ENCODE measurements at regions not wholly inside any gene's neighbourhood (a gene's known extent, or its start where the extent isn't known, plus 50 kb on each side); places are given as distances from the start of the nearest gene placed in this dataset.
"Not testable (repeated sequence)": the region's sequence is repeated elsewhere in the genome, so short reads cannot be mapped to it uniquely, and the experiment has no call there.

DNA sequence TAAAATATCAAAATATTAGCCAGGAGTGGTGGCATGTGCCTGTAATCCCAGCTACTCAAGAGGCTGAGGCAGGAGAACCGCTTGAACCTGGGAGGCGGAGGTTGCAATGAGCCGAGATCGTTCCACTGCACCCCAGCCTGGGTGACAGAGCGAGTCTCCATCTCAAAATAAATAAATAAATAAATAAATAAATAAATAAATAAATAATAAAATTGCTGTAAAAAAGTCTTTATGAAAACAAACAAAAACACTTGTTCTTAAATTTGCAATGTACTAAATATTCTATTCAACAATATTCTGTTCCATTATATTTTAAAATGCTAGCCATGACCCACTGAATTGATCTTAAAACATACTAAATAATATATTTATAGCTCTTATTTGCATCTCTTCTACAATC, 632.3 kb upstream of the RGS18 start:
- DNase-seq, result not testable (repeated sequence)

DNA sequence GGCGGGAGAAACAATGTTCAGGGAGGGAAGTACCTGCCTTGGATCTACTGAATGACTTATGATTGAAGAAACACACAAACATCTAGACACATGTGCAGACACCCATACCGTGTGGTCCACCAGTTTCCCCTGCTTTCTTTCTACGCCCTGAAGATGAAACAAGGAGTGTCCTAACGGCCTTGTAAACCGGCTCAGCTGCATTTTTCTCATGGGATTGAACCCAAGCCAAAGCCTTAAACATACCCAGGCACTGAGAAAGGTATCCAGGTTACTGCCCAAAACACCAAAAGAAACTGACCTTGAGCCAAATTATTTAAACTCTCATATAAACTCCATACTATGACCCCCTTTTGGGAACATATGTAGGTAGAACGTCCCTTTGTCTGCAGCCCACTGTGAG, 630.0 kb upstream of the RGS18 start:
- DNase-seq, result no peak

DNA sequence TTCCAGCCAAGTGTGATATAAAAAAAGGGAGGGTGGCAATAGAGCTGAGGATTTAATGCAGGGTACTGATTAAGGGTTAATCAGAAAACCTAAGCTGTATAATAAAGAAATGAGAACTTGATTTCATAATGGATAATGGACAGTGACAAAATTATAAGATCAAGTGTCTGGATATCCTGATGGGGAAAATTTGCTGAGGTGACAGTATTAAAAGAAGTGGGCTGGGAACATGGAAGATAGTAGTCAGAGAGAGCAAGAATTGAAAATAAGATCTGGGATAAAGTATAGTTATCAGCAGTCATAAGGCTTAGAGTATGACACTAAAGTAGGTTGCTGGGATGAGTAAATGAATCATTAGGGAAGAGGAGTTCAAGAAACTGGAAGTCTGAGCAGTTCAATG, 627.3 kb upstream of the RGS18 start:
- no peak for DNase-seq

DNA sequence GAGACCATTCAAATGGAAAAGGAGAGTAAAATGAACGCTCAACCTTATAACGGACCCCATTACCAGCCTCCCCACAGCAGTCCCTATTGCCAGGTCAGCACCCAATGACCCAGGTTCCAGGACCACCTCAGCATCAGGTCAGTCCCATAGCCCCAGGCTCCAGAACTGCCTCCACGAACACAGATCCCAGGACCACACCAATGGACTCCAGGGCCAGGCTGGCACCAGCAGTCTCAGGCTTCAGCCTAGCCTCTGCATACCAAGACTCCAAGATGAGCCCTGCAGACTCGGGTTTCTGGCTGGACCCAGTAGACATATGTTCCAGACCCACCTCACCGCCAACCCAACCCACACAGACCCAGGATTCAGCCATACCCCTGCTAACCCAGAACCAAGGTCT, 625.0 kb upstream of the RGS18 start:
- no peak for DNase-seq

DNA sequence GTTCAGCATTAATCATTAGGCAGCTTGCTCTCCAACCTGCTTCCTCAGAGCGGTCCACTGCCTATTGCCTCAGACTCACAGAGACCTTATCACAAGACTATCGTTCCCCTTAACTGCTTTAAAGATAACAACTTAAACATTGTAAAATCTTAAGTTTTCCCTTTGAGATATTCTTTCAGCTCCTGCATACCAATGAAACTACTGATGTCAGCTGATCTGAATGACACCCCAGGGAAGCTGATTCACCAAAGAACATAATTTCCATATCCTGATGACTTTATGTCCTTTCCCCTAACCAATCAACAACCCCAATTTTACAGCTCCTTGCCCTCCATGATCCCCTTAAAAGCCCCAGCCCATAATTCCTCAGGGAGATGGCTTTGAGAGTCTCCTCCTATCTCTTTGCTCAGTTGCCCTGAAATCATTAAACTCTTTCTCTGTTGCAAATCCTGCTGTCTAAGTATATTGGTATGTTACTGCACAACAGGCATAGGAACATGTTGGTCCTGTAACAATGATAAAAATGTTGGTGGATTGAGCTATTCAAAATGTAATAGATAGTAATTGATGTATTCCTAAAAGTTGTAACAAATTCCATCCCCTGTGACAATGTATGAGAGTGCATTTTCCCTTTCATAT, 621.4 kb upstream of the RGS18 start:
- DNase-seq, result no peak

DNA sequence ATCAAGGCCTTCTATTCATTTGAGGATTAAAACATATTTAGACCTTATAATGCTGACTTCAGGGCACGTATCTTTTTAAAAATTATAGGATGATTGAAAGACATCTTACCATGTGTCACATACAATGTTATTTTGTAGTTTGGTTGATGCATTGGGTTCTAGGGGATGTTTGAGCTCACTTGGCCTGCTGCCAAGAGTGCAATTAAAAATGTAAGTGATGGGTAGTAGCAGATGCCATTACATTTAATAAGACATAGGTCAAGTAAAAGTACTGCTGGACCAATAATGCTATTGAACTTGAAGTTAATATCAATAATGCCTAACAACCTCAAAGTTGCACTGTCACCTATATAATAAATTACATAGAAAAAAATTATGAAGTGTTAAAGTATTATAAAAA, 616.5 kb upstream of the RGS18 start:
- DNase-seq, result no peak

DNA sequence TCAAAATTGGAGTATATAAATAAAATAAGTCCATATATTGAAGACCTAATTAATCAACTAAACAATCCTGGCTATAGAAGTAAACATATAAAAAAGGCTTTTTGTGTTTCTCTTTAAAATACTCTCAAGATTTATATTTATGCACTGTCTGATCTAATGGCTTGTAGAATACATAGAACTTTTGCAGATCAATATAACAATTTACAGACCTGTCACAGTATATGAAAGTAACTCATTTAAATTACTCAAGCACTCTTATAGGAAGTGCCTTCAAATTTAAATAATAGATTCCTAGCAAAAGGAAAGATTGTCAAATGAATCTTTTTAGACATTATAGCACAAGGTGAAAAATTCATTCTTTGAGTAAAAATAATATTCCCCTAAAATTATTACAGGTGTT, 615.8 kb upstream of the RGS18 start:
- no peak for DNase-seq

DNA sequence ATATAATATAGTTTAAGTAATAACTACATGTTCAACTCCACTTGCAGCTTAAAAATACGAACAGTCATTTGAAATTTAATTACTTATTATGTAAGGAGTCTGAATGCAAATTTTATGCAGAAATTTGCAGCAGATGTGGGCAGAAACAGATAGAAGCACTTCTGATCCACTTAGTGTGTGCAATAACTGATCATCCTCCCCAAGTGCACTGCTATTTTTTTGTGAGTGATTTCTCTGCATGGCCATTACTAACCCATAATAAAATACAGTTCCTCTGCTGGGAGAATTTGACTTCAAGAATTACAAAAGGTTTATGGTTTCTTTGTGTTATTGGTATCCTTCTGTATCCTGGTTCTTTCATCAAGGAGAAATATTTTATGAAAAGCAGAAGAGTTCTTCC, 611.5 kb upstream of the RGS18 start:
- no peak for DNase-seq

DNA sequence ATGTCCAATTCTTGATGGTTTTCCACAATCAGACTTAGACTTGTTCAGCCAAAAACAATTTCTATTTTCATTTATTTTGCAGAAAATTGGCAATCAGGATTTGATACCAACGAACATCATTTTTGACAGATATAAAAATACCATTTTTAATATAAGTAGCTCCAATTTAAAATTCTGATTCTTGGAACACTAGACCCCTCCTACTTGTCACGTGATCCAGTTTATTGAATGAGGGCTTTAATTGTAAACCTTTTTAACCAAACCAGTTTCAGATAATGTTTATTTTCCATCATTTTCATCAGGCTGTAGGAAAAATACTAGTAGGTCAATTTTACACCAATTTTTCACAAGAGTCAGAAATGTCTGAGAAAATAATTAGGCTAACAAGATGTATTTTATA, 607.2 kb upstream of the RGS18 start:
- no peak for DNase-seq

DNA sequence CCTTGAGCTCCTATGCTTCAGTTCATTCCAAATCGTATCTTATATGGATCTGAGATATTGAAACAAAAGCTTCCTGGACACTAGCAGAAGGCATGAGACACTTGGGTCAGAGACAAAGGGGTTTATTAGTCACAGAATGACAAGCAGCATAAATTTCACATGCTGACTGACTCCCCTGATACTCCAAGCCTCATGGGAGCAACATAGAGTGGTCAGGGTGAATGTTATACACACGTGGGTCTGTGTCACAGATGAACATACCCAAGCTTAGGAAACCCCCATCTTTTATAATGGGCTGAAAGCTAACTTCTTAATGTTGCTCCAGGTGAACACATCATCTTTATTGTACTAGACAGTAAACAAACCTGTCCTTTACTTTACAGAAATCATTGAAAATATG, 599.9 kb upstream of the RGS18 start:
- no peak for DNase-seq

DNA sequence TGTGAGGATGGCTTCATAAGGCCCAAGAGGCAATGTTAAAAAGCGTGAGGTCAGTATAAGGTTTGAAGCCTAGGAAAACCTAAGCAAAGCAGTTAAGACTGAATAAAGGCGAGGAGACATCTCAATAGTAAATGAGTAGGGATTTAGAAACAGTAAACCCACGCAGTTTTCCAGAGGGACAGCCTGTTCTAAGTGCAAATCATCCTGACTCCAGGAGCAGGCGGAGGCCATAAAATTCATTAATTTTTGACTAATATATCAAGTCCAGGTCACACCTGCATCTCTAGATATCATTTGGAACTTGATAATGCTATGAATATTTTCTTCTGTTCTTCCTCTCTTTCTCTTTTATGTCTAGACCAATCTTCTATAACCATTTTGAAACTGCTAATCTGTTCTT, 597.0 kb upstream of the RGS18 start:
- no peak for DNase-seq

DNA sequence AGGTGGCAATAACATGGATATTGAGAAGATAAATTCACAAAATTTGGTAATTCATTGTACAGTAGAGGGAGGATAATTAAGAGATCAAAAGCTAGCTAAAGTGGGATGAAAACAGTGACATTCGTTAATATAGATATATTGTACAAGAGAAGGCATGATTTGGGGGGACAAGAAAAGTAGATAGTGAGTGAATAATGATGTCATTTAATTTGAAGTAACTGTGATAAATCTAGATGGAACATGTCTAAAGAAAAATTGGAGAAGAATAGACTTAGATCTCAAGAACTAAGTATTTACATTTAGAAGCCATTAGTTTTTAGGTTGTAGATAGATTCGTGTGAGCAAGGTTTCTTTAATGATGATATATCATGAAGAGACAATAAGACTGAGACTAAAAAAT, 594.0 kb upstream of the RGS18 start:
- DNase-seq, result no peak

DNA sequence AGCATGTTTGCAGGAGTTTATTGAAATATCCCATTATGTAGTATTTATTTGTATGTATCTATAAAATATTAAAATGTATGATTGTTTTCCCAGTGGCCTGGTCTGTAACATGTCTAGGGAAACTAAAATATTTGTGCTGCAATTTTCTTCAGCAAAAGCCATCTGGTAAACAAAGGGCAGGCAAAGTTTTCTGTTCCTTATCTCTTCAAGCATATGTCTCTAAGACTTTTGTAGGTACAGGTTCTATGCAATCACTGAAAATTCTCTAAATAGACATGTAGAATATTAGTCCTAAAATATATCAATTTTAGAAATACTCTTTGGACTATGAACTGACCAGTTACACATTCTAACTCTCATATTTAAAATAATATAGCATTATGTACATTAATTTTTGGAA, 585.8 kb upstream of the RGS18 start:
- DNase-seq, result no peak

DNA sequence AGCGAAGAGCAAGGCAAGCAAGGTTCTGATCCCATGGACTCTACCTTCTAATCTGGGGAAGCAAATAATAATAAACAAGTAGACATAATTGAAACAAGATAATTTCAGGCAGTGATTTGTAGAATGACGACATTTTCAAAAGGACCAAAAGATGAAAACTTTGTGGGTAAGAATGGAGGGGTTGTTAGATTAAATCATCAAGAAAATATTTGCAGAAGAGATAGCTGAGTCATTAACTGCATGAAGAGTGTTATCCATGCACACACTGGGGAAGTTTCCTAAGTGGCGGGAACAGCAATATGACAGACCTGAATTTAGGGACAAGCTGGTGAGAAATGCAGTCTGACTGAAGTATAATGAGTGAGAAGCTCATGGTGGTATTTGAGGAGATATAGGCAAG, 583.1 kb upstream of the RGS18 start:
- no peak for DNase-seq

DNA sequence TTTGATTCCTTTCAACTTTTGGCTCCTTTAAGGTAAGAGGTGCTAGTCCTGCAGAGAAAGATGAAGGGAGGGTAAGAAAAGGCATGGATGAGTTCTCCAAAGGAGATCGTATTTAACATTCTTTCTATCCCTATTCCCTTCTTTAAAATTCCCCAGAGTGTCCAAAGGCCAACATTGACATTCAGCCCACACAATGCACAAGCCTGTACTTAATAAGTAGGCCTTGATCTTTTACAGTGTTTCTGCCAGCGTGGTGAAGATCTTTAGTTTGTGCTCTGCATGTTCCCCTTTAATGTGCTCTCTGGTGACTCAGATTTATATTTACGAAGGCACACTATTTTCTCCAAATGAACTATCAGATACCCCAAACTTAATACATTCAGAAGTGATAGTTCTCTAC, 582.5 kb upstream of the RGS18 start:
- no peak for DNase-seq

DNA sequence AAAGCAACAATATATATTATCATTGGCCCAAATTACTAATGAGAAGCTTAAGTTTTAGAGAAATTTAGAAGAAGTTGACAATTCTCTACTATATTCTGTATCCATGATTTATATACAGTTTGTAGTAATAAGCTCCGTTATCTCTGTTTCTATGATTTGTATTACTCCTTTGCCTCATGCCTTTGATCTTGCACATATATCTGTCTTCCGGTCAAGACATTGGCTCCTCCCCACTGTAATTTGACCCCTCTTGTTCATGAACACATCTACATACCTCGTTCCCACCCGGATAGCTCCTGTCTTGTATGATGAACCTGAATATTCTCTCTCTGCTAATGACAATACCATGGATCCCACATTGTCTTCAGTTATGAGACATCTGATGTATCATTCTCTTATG, 581.0 kb upstream of the RGS18 start:
- no peak for DNase-seq

DNA sequence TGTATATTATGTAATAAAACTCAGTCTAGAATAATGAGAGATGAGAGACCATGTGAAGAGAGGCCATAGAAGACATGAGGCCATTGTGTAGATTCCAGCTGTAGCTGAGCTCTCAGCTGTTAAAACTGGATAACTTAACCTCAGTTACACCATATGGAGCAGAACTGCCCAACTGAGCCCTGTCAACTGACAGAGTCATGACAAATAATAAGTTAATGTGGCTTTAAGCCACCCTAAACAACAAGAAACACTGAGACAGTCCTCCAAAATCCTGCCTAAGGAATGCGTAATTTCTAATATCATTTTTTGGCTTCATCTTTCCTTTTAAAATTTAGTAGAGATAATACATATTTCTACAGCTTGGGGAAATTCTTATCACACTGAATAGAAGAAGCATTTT, 580.0 kb upstream of the RGS18 start:
- DNase-seq, result no peak

DNA sequence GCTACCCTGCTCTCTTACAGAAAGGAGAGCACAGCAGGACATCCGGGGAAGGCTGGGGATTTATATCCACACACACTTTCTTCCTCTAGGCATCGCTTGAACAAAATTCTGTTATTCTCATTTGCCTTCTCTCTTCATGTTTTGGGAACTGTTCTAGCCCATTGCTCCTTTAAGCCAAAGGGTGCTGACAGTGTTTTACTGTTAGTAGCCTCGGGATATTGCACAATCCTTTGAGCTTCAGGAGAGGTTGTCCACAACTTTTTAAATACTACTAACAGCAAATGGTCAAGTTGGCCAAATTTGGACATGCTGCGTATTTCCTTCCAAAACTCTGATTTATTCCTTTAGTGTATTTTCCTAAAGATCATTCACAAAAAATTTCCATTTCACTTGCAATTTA, 579.2 kb upstream of the RGS18 start:
- DNase-seq, result no peak

DNA sequence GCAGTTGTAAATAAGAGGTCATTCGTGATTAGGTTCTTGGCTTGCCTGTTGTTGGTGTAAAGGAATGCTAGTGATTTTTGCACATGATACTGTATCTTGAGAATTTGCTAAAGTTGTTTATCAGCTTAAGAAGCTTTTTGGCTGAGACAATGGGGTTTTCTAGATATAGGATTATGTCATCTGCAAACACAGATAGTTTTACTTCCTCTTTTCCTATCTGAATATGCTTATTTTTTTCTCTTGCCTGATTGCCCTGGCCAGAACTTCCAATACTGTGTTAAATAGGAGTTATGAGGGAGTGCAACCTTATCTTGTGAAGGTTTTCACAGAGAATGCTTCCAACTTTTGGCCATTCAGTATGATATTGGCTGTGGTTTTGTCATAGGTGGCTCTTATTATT, 576.1 kb upstream of the RGS18 start:
- DNase-seq, result no peak

DNA sequence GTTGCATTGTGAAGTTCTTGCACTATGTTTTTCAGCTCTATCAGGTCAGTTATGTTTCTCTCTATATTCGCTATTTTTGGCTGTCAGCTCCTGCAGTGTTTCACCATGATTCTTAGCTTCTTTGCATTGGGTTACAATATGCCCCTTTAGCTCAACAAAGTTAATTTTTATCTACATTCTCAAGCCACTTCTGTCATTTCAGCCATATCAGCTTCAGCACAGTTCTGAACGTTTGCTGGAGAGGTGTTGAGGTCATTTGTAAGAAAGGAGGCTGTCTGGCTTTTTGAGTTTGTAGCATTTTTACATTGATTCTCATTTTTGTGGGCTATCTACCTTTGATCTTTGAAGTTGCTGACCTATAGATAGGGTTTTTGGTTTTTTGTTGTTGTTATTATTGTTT, 573.2 kb upstream of the RGS18 start:
- no peak for DNase-seq

DNA sequence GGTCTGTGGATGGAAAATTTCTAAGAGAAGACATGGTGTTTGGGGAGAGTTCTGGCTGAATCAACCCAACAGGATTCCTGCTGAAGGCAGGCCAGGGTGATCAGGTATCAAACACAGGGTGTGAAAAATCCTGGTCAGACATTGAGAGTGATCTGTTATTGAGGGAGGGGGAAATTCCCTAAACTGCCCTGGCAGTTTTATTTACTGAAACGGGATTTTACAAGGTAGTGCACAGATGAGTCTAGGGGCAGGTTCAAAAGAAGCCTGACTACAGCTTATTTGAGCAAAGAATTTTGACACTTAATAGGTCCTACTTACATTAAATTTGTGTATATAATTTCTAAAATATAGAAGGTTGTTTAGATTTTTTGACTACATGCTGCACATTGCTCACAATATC, 569.4 kb upstream of the RGS18 start:
- no peak for DNase-seq

DNA sequence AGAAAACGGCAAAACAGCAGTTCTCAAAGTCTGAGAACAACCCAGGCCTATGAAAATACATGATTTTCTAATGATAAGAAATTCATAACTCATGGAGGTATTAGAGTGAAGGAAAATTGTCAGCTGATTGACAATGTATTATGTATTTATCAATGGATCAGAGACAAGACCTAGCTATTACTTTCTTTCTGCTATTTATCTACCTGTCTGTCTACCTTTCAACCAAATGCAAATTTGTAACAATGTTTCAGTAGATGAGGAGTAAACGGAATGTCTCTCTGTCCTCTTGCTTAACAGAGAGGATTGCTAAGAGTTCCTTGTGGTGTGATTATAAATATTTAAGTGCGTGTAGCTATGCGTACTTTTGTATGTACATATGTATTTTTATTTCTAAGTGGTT, 568.7 kb upstream of the RGS18 start:
- no peak for DNase-seq

DNA sequence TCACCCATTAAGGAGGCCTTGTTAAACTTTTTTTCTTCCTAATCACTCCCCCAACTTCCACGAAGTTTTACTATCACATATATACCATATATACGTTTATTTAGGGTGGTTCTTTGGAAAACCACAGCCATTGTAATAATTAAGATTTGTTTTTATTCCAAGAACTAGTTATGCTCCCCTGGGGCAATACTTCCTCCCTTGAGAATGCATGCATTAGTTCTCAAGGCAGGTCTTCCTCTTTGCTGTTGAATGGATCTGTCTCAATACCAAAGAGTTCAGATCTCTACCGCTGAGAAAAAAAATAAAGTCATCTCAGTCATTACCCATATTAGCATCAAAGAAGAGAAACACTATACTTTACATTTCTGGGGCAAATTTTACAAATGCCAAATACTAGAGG, 567.7 kb upstream of the RGS18 start:
- DNase-seq, result no peak

DNA sequence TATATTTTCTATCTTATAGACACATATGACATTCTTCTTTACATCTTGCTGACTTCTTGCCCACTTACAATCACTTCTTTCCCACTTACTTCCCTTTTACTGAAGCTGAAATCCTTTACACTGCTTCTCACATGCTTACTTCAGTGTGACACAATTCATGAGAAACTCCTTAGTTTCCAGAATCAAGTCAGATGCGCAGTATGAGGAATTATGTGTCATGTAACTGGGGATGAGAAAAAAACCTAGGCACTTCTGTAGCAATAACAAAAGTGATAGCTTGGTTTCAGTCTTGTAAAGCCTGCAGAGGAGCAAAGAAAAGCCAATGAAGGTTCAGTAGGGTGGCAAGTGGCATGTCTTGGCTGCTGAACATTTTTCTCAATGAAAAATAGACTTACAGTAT, 566.2 kb upstream of the RGS18 start:
- DNase-seq, result no peak

DNA sequence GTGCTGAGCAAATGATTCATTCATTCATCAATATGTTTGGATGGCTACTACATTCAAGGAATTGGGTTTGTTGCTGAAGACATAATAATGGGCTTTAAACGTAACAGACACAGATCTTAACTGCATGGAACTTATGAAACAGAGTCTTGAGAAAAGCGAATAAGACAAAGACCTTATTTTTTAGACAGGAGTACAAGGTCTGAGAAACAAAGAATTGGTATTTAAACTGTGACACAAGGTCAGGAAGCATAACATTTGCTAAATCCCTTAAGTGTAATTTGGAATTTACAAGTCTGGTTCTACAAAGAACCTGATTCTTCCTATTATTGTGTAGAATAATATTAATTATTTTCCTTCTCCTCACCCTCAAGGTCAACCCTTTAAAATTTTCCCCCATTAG, 565.4 kb upstream of the RGS18 start:
- DNase-seq, result no peak

DNA sequence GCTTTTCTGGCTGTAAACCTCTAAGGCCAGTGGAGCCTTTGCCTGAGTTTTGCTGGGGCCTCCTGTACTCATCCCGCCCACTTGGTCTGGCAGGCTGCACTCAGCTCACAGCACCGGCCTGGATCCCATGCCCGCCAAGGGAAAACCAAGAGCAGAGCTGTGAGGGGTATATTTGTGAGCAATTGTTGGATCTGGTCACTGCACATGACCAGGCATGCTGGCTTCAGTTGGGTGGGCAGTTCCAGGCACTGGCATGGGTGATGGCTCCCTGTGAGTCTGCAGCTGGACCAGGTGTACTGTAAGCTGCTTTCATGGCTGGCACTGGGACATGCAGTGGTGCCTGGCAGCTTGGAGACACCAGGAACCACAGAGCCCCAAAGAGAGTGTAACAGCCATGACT, 563.1 kb upstream of the RGS18 start:
- no peak for DNase-seq
